ENCODE measurements at regions not wholly inside any gene's neighbourhood (a gene's known extent, or its start where the extent isn't known, plus 50 kb on each side); places are given as distances from the start of the nearest gene placed in this dataset.

- TF ChIP-seq CTCF (IDR thresholded peaks at IDR 0.05; ENCODE audit: borderline replicate concordance, extremely low read depth, insufficient read depth): no peak
- intact Hi-C loops (cut with DNase I): no loop called here
- no peak for FAIRE-seq
- H3K27ac ChIP-seq (ENCODE audit: low read depth in 2 of 2, low read length in 2 of 2): no peak overlapping the region
- no peaks in the 10 kb centered on the region for H3K27me3 ChIP-seq (ENCODE audit: control insufficient read depth, insufficient read depth, low read length)
- DNase-seq: no peak
- no peak overlapping the region for H3K9ac ChIP-seq (ENCODE audit: low read length in 3 of 3)
- no peaks in the 10 kb centered on the region for H3K36me3 ChIP-seq (ENCODE audit: control insufficient read depth in 2 of 3, insufficient read depth in 3 of 3, low read length in 3 of 3)
- H3K4me3 ChIP-seq (ENCODE audit: low read length in 3 of 3): no peak overlapping the region
- no peaks in the 10 kb centered on the region for H3K9me3 ChIP-seq (ENCODE audit: control insufficient read depth in 2 of 3, insufficient read depth in 1 of 3, low read length in 3 of 3)
- no peaks in the 10 kb centered on the region for H3K4me1 ChIP-seq (ENCODE audit: control insufficient read depth in 2 of 3, insufficient read depth in 2 of 3, low read depth in 1 of 3, low read length in 3 of 3)
Measured at GRCh38 chr5:103840600-103840999, 278.0 kb upstream of the NUDT12 start.

- H3K36me3 ChIP-seq (ENCODE audit: control insufficient read depth in 2 of 3, insufficient read depth in 3 of 3, low read length in 3 of 3): no peaks in the 10 kb centered on the region
- H3K27ac ChIP-seq (ENCODE audit: low read depth in 2 of 2, low read length in 2 of 2): no peak overlapping the region
- FAIRE-seq (no peak), DNase-seq (no peak)
- no peak overlapping the region for H3K4me3 ChIP-seq (ENCODE audit: low read length in 3 of 3)
- H3K27me3 ChIP-seq (ENCODE audit: control insufficient read depth, insufficient read depth, low read length): no peaks in the 10 kb centered on the region
- no peaks in the 10 kb centered on the region for H3K9me3 ChIP-seq (ENCODE audit: control insufficient read depth in 2 of 3, insufficient read depth in 1 of 3, low read length in 3 of 3)
- no peak overlapping the region for H3K9ac ChIP-seq (ENCODE audit: low read length in 3 of 3)
- no peak for TF ChIP-seq CTCF (IDR thresholded peaks at IDR 0.05; ENCODE audit: borderline replicate concordance, extremely low read depth, insufficient read depth)
- no peaks in the 10 kb centered on the region for H3K4me1 ChIP-seq (ENCODE audit: control insufficient read depth in 2 of 3, insufficient read depth in 2 of 3, low read depth in 1 of 3, low read length in 3 of 3)
- intact Hi-C loops (cut with DNase I): no loop called here
Measured at GRCh38 chr5:103834216-103834615, 271.6 kb upstream of the NUDT12 start.

DNA sequence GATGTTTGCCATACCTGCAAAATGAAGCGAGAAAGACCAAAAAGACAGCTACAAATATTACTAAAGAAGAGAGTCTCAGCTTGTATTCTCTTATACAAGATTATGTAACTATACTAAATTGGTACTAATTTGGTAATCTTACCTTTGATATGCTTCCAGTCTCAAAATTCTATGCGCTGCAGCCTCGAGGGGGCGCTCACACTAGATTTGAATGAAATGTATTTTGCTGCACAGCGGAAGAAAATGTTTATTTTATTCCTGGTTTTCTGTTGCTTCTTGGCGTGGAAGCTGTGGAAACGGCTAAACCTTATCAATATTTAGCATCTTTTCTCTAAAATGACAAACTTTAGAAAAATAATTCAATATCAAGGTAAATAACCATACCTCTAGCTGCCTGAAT is 267.0 kb upstream of the NUDT12 start:
- intact Hi-C loops (cut with DNase I): no loop called here
- Histone ChIP-seq H3K4me1 (ENCODE audit: control insufficient read depth in 2 of 3, insufficient read depth in 2 of 3, low read depth in 1 of 3, low read length in 3 of 3) (no peaks in the 10 kb centered on the region), H3K4me3 (ENCODE audit: low read length in 3 of 3) (no peak overlapping the region), H3K27ac (ENCODE audit: low read depth in 2 of 2, low read length in 2 of 2) (no peak overlapping the region), H3K36me3 (ENCODE audit: control insufficient read depth in 2 of 3, insufficient read depth in 3 of 3, low read length in 3 of 3) (no peaks in the 10 kb centered on the region), H3K27me3 (ENCODE audit: control insufficient read depth, insufficient read depth, low read length) (no peaks in the 10 kb centered on the region), H3K9ac (ENCODE audit: low read length in 3 of 3) (no peak overlapping the region), H3K9me3 (ENCODE audit: control insufficient read depth in 2 of 3, insufficient read depth in 1 of 3, low read length in 3 of 3) (no peaks in the 10 kb centered on the region)
- no peak for DNase-seq
- no peak for FAIRE-seq
- TF ChIP-seq CTCF (IDR thresholded peaks at IDR 0.05; ENCODE audit: borderline replicate concordance, extremely low read depth, insufficient read depth): no peak

DNA sequence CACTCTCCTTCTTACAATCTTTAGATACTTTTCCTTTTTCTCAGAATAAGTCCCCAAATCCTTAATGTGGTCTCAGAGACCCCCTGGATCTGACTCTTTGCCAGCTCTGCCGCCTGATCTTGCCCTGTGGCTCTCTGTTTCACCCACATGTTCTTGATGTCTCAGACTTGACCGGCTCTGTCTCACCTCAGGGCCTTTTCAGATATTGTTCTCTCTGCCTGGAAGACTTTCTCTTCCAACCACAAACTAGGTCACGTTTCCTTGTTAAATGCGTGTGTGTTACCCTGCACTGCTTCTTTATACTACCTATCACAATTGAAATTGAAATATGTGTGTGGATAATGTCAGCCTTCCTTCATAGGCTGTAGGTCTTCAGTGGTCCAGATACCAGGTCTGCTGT is 265.4 kb upstream of the NUDT12 start:
- FAIRE-seq: no peak
- intact Hi-C loops (cut with DNase I): no loop called here

More for the DNA sequence above, 265.4 kb upstream of the NUDT12 start:
- Histone ChIP-seq H3K4me3 (ENCODE audit: low read length in 3 of 3) (no peak overlapping the region), H3K27me3 (ENCODE audit: control insufficient read depth, insufficient read depth, low read length) (no peaks in the 10 kb centered on the region), H3K27ac (ENCODE audit: low read depth in 2 of 2, low read length in 2 of 2) (no peak overlapping the region), H3K9ac (ENCODE audit: low read length in 3 of 3) (no peak overlapping the region), H3K9me3 (ENCODE audit: control insufficient read depth in 2 of 3, insufficient read depth in 1 of 3, low read length in 3 of 3) (no peaks in the 10 kb centered on the region), H3K4me1 (ENCODE audit: control insufficient read depth in 2 of 3, insufficient read depth in 2 of 3, low read depth in 1 of 3, low read length in 3 of 3) (no peaks in the 10 kb centered on the region), H3K36me3 (ENCODE audit: control insufficient read depth in 2 of 3, insufficient read depth in 3 of 3, low read length in 3 of 3) (no peaks in the 10 kb centered on the region)
- no peak for DNase-seq
- no peak for TF ChIP-seq CTCF (IDR thresholded peaks at IDR 0.05; ENCODE audit: borderline replicate concordance, extremely low read depth, insufficient read depth)
